Suppressor macrophage treated with lipopolysaccharide for 4 hours (primary cell): ENCODE measurements at regions not wholly inside any gene's neighbourhood (a gene's known extent, or its start where the extent isn't known, plus 50 kb on each side); places are given as distances from the start of the nearest gene placed in this dataset.
"Not testable (repeated sequence)": the region's sequence is repeated elsewhere in the genome, so short reads cannot be mapped to it uniquely, and the experiment has no call there.

Source experiments
- DNase-seq: peaks from one replicate; pipeline ENCODE4 v3.0.0-alpha.2; 2020

GRCh38 chr4:38430841-38431240 is 233.2 kb upstream of the KLF3 start:
- no peak for DNase-seq

- no peak for DNase-seq
Observed at GRCh38 chr4:38442073-38442788, 221.8 kb upstream of the KLF3 start.

GRCh38 chr4:38449506-38450174 is 214.4 kb upstream of the KLF3 start:
- no peak for DNase-seq

- peak; percentile 48 for DNase-seq
Observed at GRCh38 chr4:38452009-38452408, 212.0 kb upstream of the KLF3 start.

- no peak for DNase-seq
Observed at GRCh38 chr4:38452542-38452941, 211.5 kb upstream of the KLF3 start.

- peak; percentile 27 for DNase-seq
Observed at GRCh38 chr4:38453253-38453881, 210.6 kb upstream of the KLF3 start.

- no peak for DNase-seq
Observed at GRCh38 chr4:38454284-38454683, 209.7 kb upstream of the KLF3 start.

- DNase-seq: peak; percentile 79
Observed at GRCh38 chr4:38455092-38455862, 208.7 kb upstream of the KLF3 start.

- no peak for DNase-seq
Observed at GRCh38 chr4:38456096-38456495, 207.9 kb upstream of the KLF3 start.

GRCh38 chr4:38461342-38461741 is 202.7 kb upstream of the KLF3 start:
- DNase-seq: no peak

GRCh38 chr4:38462367-38463055 is 201.5 kb upstream of the KLF3 start:
- no peak for DNase-seq

GRCh38 chr4:38463268-38463958 is 200.6 kb upstream of the KLF3 start:
- no peak for DNase-seq

- no peak for DNase-seq
Observed at GRCh38 chr4:38464328-38464727, 199.7 kb upstream of the KLF3 start.

- no peak for DNase-seq
Observed at GRCh38 chr4:38466401-38466800, 197.6 kb upstream of the KLF3 start.

GRCh38 chr4:38467296-38467695 is 196.7 kb upstream of the KLF3 start:
- DNase-seq: no peak

GRCh38 chr4:38468339-38468866 is 195.6 kb upstream of the KLF3 start:
- no peak for DNase-seq

GRCh38 chr4:38469410-38469809 is 194.6 kb upstream of the KLF3 start:
- no peak for DNase-seq

- DNase-seq: no peak
Observed at GRCh38 chr4:38470735-38471262, 193.2 kb upstream of the KLF3 start.

GRCh38 chr4:38482696-38483095 is 181.3 kb upstream of the KLF3 start:
- no peak for DNase-seq

- not testable (repeated sequence) for DNase-seq
Observed at GRCh38 chr4:38483628-38484027, 180.4 kb upstream of the KLF3 start.

- no peak for DNase-seq
Observed at GRCh38 chr4:38489011-38489861, 174.8 kb upstream of the KLF3 start.
